ENCODE measurements at regions not wholly inside any gene's neighbourhood (a gene's known extent, or its start where the extent isn't known, plus 50 kb on each side); places are given as distances from the start of the nearest gene placed in this dataset.

GRCh38 chr1:55987491-55988249 lies 591.7 kb downstream of the PLPP3 start:
- TF ChIP-seq CTCF (IDR thresholded peaks at IDR 0.05) (no peak), EZH2phosphoT487 (IDR thresholded peaks at IDR 0.05) (no peak), EZH2 (IDR thresholded peaks at IDR 0.05) (no peak)

All from neural progenitor cell (in vitro differentiated cells).